ENCODE measurements at regions not wholly inside any gene's neighbourhood (a gene's known extent, or its start where the extent isn't known, plus 50 kb on each side); places are given as distances from the start of the nearest gene placed in this dataset.

DNA sequence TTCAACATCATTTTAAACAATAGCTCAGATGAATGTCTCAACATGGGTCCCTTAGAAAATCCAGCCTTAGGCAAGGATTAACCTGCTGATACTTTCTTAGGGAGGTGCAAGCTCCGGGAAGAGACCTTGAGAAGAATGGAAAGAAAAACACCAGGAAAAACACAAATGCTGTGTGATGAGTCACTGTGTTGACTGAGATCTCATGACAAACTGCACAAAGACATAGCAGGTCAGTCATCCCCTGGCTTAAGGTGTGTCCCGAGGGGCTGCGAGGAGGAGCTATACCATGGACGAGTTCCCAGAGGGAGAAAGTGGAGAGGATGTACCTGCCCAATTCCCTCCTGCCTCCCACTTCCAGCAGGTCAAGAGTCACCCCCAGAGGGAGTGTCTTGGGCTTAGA lies 98.0 kb downstream of the TEX36 start:
- H2BK5ac ChIP-seq (ENCODE audit: low read length): no peak overlapping the region
- no peak overlapping the region for H2AFZ ChIP-seq (ENCODE audit: low read length)
- no peak overlapping the region for H3K27ac ChIP-seq (replicated peaks; ENCODE audit: low read length)
- H2AK5ac ChIP-seq (ENCODE audit: low read depth, low read length): no peak overlapping the region
- no peak overlapping the region for H4K91ac ChIP-seq (ENCODE audit: low read depth, low read length, poor library complexity)
- no peak overlapping the region for H3K4me2 ChIP-seq (ENCODE audit: insufficient read depth, low read length, poor library complexity, severe bottlenecking)
- H3K27me3 ChIP-seq (ENCODE audit: control insufficient read depth in 3 of 3, insufficient read depth in 3 of 3, low read depth in 1 of 3, low read length in 3 of 3): no peaks in the 10 kb centered on the region
- H3K36me3 ChIP-seq (replicated peaks in 1 of 2; ENCODE audit: control insufficient read depth in 2 of 2, insufficient read depth in 2 of 2, low read length in 2 of 2): no peaks in the 10 kb centered on the region
- H3K4ac ChIP-seq (ENCODE audit: low read length): no peak overlapping the region
- H3K18ac ChIP-seq (ENCODE audit: low read length): no peak overlapping the region
- no peak overlapping the region for H3K9ac ChIP-seq (ENCODE audit: low read depth, low read length, poor library complexity)
- no peak overlapping the region for H2BK12ac ChIP-seq (ENCODE audit: low read length)
- H3K4me1 ChIP-seq (ENCODE audit: control insufficient read depth in 2 of 2, insufficient read depth in 1 of 2, low read depth in 1 of 2, low read length in 2 of 2): peaks cover 0 to 4% of the 10 kb centered on the region in 2 donors
- no peak overlapping the region for H2BK120ac ChIP-seq (ENCODE audit: low read depth, low read length)
- no peak overlapping the region for H4K8ac ChIP-seq (ENCODE audit: low read depth, low read length)
- no peak overlapping the region for H3K23ac ChIP-seq (ENCODE audit: low read depth, low read length, poor library complexity)
- DNase-seq (ENCODE audit: low spot score): no peak
- WGBS, 2 donors (ENCODE audit: extremely low coverage in 2 of 2, insufficient read length in 2 of 2, insufficient replicate concordance in 1 of 2): no CpG with 5 or more reads among the region's 4 CpGs
- H2BK15ac ChIP-seq (ENCODE audit: low read length): no peak overlapping the region
- no peak overlapping the region for H3K4me3 ChIP-seq (ENCODE audit: low read length in 2 of 2)
- no peaks in the 10 kb centered on the region for H3K9me3 ChIP-seq (replicated peaks in 1 of 2; ENCODE audit: control insufficient read depth in 2 of 2, insufficient read depth in 1 of 2, low read depth in 1 of 2, low read length in 2 of 2)
- H3K14ac ChIP-seq (ENCODE audit: low read length): no peak overlapping the region
- no peaks in the 10 kb centered on the region for H3K79me1 ChIP-seq (ENCODE audit: low read depth, low read length)

DNA sequence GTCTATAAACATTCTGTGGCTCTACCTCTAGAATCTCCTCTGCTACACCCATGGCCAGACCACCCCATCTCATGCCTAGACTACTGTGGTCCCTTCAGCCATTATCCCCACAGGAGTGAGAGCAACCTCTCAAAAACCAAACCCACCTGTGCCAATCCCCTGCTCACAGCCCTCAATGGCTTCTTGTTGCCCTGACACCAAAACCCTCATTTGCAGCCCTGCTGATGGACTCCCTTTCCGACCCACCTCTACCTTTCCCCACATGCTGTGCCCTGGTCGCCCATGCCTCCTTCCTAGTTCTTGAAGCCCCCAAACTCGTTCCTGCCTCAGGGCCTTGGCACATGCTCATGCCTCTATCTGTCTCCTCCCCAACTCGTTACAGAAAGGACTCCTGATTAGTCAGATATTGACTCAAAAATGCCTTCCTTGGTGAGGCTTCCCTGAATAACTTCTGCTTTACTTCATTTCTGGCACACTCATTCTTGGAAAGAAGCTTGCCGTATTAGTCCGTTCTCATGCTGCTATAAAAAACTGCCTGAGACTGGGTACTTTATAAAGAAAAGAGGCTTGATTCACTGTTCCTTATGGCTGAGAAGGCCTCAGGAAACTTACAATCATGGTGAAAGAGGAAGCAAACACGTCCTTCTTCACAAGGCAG lies 104.2 kb downstream of the TEX36 start:
- no peak overlapping the region for H2BK5ac ChIP-seq (ENCODE audit: low read length)
- H3K9ac ChIP-seq (ENCODE audit: low read depth, low read length, poor library complexity): no peak overlapping the region
- H2AFZ ChIP-seq (ENCODE audit: low read length): no peak overlapping the region
- DNase-seq (ENCODE audit: low spot score): no peak
- no peaks in the 10 kb centered on the region for H3K4me1 ChIP-seq (ENCODE audit: control insufficient read depth in 2 of 2, insufficient read depth in 1 of 2, low read depth in 1 of 2, low read length in 2 of 2)
- H4K8ac ChIP-seq (ENCODE audit: low read depth, low read length): no peak overlapping the region
- no peak overlapping the region for H2BK15ac ChIP-seq (ENCODE audit: low read length)
- H3K9me3 ChIP-seq (replicated peaks in 1 of 2; ENCODE audit: control insufficient read depth in 2 of 2, insufficient read depth in 1 of 2, low read depth in 1 of 2, low read length in 2 of 2): no peaks in the 10 kb centered on the region
- no peak overlapping the region for H3K4ac ChIP-seq (ENCODE audit: low read length)
- no peak overlapping the region for H3K27ac ChIP-seq (replicated peaks; ENCODE audit: low read length)
- H3K14ac ChIP-seq (ENCODE audit: low read length): no peak overlapping the region
- H3K4me3 ChIP-seq (ENCODE audit: low read length in 2 of 2): no peak overlapping the region
- no peaks in the 10 kb centered on the region for H3K36me3 ChIP-seq (replicated peaks in 1 of 2; ENCODE audit: control insufficient read depth in 2 of 2, insufficient read depth in 2 of 2, low read length in 2 of 2)
- WGBS, 2 donors (ENCODE audit: extremely low coverage in 2 of 2, insufficient read length in 2 of 2, insufficient replicate concordance in 1 of 2): no CpG with 5 or more reads among the region's 7 CpGs
- H4K91ac ChIP-seq (ENCODE audit: low read depth, low read length, poor library complexity): no peak overlapping the region
- H2AK5ac ChIP-seq (ENCODE audit: low read depth, low read length): no peak overlapping the region
- H3K23ac ChIP-seq (ENCODE audit: low read depth, low read length, poor library complexity): no peak overlapping the region
- H2BK12ac ChIP-seq (ENCODE audit: low read length): no peak overlapping the region
- H3K4me2 ChIP-seq (ENCODE audit: insufficient read depth, low read length, poor library complexity, severe bottlenecking): no peak overlapping the region
- H2BK120ac ChIP-seq (ENCODE audit: low read depth, low read length): no peak overlapping the region
- no peaks in the 10 kb centered on the region for H3K79me1 ChIP-seq (ENCODE audit: low read depth, low read length)
- no peaks in the 10 kb centered on the region for H3K27me3 ChIP-seq (ENCODE audit: control insufficient read depth in 3 of 3, insufficient read depth in 3 of 3, low read depth in 1 of 3, low read length in 3 of 3)
- no peak overlapping the region for H3K18ac ChIP-seq (ENCODE audit: low read length)

DNA sequence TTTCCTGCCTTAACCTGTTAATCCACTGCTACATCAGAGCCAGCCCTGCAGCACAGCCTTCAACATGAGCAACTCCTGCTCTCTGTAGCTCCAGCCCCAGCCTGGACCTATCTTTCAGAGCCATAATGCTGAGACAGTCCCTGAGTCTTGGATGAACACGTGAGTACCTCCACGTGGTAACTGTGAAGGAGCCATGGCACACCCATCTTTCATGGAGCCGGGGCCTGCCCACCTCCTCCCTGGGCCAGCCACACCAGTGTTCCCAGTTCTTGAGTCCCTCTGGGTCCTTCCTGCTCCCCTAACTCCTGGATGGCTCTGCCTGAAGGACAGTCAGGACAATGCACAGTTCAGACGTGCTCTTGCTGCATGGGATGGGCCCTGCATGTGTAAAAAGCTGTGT lies 107.1 kb downstream of the TEX36 start:
- Histone ChIP-seq H3K4me1 (ENCODE audit: control insufficient read depth in 2 of 2, insufficient read depth in 1 of 2, low read depth in 1 of 2, low read length in 2 of 2) (no peaks in the 10 kb centered on the region), H4K8ac (ENCODE audit: low read depth, low read length) (no peak overlapping the region), H3K9ac (ENCODE audit: low read depth, low read length, poor library complexity) (no peak overlapping the region), H2AFZ (ENCODE audit: low read length) (no peak overlapping the region), H3K79me1 (ENCODE audit: low read depth, low read length) (no peaks in the 10 kb centered on the region), H2AK5ac (ENCODE audit: low read depth, low read length) (no peak overlapping the region), H2BK120ac (ENCODE audit: low read depth, low read length) (no peak overlapping the region), H3K9me3 (replicated peaks in 1 of 2; ENCODE audit: control insufficient read depth in 2 of 2, insufficient read depth in 1 of 2, low read depth in 1 of 2, low read length in 2 of 2) (no peaks in the 10 kb centered on the region), H2BK5ac (ENCODE audit: low read length) (no peak overlapping the region), H3K36me3 (replicated peaks in 1 of 2; ENCODE audit: control insufficient read depth in 2 of 2, insufficient read depth in 2 of 2, low read length in 2 of 2) (no peaks in the 10 kb centered on the region), H4K91ac (ENCODE audit: low read depth, low read length, poor library complexity) (no peak overlapping the region), H3K4me3 (ENCODE audit: low read length in 2 of 2) (no peak overlapping the region), H3K27me3 (ENCODE audit: control insufficient read depth in 3 of 3, insufficient read depth in 3 of 3, low read depth in 1 of 3, low read length in 3 of 3) (peaks cover 0 to 9% (median 0%) of the 10 kb centered on the region in 3 experiments), H3K14ac (ENCODE audit: low read length) (no peak overlapping the region), H3K4me2 (ENCODE audit: insufficient read depth, low read length, poor library complexity, severe bottlenecking) (no peak overlapping the region), H3K23ac (ENCODE audit: low read depth, low read length, poor library complexity) (no peak overlapping the region), H3K27ac (replicated peaks; ENCODE audit: low read length) (no peak overlapping the region), H2BK12ac (ENCODE audit: low read length) (no peak overlapping the region), H2BK15ac (ENCODE audit: low read length) (no peak overlapping the region), H3K4ac (ENCODE audit: low read length) (no peak overlapping the region), H3K18ac (ENCODE audit: low read length) (no peak overlapping the region)
- DNase-seq (ENCODE audit: low spot score): no peak
- WGBS, 2 donors (ENCODE audit: extremely low coverage in 2 of 2, insufficient read length in 2 of 2, insufficient replicate concordance in 1 of 2): no CpG with 5 or more reads among the region's 4 CpGs

DNA sequence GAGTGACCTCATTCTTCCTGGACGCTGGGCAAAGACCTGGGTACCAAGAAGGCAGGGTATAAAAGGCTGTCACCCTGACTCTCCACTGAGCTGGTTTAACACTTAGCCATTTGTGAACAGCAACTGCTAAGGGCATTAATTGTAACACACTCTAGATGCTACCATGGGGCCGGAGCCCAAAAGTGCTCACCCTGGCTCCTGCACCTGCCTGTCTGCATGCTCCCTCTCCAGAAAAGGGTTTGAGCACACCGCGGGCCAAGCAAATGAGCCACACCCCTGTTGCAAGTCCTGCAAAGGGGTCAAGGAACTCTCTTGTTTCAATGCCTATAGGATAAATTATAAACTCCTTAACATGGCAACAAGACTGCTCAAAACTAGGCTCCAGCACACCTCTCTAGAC lies 114.8 kb downstream of the TEX36 start:
- no peak overlapping the region for H2AFZ ChIP-seq (ENCODE audit: low read length)
- H2BK120ac ChIP-seq (ENCODE audit: low read depth, low read length): no peak overlapping the region
- no peak overlapping the region for H3K27ac ChIP-seq (replicated peaks; ENCODE audit: low read length)
- H3K4ac ChIP-seq (ENCODE audit: low read length): no peak overlapping the region
- H3K23ac ChIP-seq (ENCODE audit: low read depth, low read length, poor library complexity): no peak overlapping the region
- H3K4me3 ChIP-seq (ENCODE audit: low read length in 2 of 2): no peak overlapping the region
- H3K79me1 ChIP-seq (ENCODE audit: low read depth, low read length): no peaks in the 10 kb centered on the region
- H3K4me2 ChIP-seq (ENCODE audit: insufficient read depth, low read length, poor library complexity, severe bottlenecking): no peak overlapping the region
- no CpG with 5 or more reads among the region's 4 CpGs for WGBS, 2 donors (ENCODE audit: extremely low coverage in 2 of 2, insufficient read length in 2 of 2, insufficient replicate concordance in 1 of 2)
- H4K91ac ChIP-seq (ENCODE audit: low read depth, low read length, poor library complexity): no peak overlapping the region
- H3K4me1 ChIP-seq (ENCODE audit: control insufficient read depth in 2 of 2, insufficient read depth in 1 of 2, low read depth in 1 of 2, low read length in 2 of 2): no peaks in the 10 kb centered on the region
- no peak overlapping the region for H2BK15ac ChIP-seq (ENCODE audit: low read length)
- no peaks in the 10 kb centered on the region for H3K9me3 ChIP-seq (replicated peaks in 1 of 2; ENCODE audit: control insufficient read depth in 2 of 2, insufficient read depth in 1 of 2, low read depth in 1 of 2, low read length in 2 of 2)
- DNase-seq (ENCODE audit: low spot score): no peak
- no peaks in the 10 kb centered on the region for H3K36me3 ChIP-seq (replicated peaks in 1 of 2; ENCODE audit: control insufficient read depth in 2 of 2, insufficient read depth in 2 of 2, low read length in 2 of 2)
- no peak overlapping the region for H3K9ac ChIP-seq (ENCODE audit: low read depth, low read length, poor library complexity)
- no peak overlapping the region for H3K14ac ChIP-seq (ENCODE audit: low read length)
- H2BK5ac ChIP-seq (ENCODE audit: low read length): no peak overlapping the region
- H3K18ac ChIP-seq (ENCODE audit: low read length): no peak overlapping the region
- no peak overlapping the region for H4K8ac ChIP-seq (ENCODE audit: low read depth, low read length)
- no peak overlapping the region for H2AK5ac ChIP-seq (ENCODE audit: low read depth, low read length)
- H3K27me3 ChIP-seq (ENCODE audit: control insufficient read depth in 3 of 3, insufficient read depth in 3 of 3, low read depth in 1 of 3, low read length in 3 of 3): peaks cover 0 to 7% (median 0%) of the 10 kb centered on the region in 3 experiments
- H2BK12ac ChIP-seq (ENCODE audit: low read length): no peak overlapping the region

All from neuronal stem cell (in vitro differentiated cells).